B cell (primary cell): ENCODE measurements at regions not wholly inside any gene's neighbourhood (a gene's known extent, or its start where the extent isn't known, plus 50 kb on each side); places are given as distances from the start of the nearest gene placed in this dataset.

Experiments used
- ATAC-seq: fragments of 200-7000 bp; cut with Tn5 transposase; one replicate; pipeline ENCODE4 v1.10.0; 2021; ENCODE audit warnings: low read depth, mild to moderate bottlenecking, moderate number of reproducible peaks, moderate library complexity
- CTCF ChIA-PET: fragments of 350-600 bp; sonication (Branson Sonifier 250); formaldehyde crosslinking; loops from one replicate; lab custom pipeline; 2021; ENCODE audit warnings: antibody characterized with exemption, inconsistent platforms; lab: Charles Lee
- POLR2A ChIA-PET: fragments of 350-600 bp; sonication (Branson Sonifier 250); formaldehyde crosslinking; loops from one replicate; lab custom pipeline; 2021; ENCODE audit warnings: antibody characterized with exemption; lab: Charles Lee
- DNase-seq: peaks from one replicate; pipeline ENCODE4 v3.0.0; 2013
- H2AFZ ChIP-seq: 2 replicates; pipeline ENCODE4 v1.6.1; 2012; ENCODE audit warnings: mild to moderate bottlenecking, low read depth, low read length; ENCODE audit not compliant: insufficient read depth, poor library complexity, severe bottlenecking
- H3K27ac ChIP-seq, 2 donors: 1 replicate in 1 of 2; 2 replicates in 1 of 2; pipeline ENCODE4 v1.5.1; 2012 to 2013; ENCODE audit warnings: low read length in 2 of 2, mild to moderate bottlenecking in 2 of 2, moderate library complexity in 1 of 2
- H3K27me3 ChIP-seq, 4 experiments: fragments of 200-600 bp in 1 of 4; sonication (generic) in 1 of 4; replicated peaks in 1 of 4; 1 replicate in 2 of 4; 2 replicates in 2 of 4; pipeline versions ENCODE4 v1.6.1 to v1.7.0; 2013 to 2016; ENCODE audit warnings: low read length in 3 of 4, mild to moderate bottlenecking in 2 of 4, mixed read lengths in 1 of 4, moderate library complexity in 1 of 4; ENCODE audit not compliant: insufficient read depth in 4 of 4, control insufficient read depth in 3 of 4; ENCODE audit errors: control extremely low read depth in 1 of 4
- H3K36me3 ChIP-seq, 2 experiments: replicated peaks in 1 of 2; 1 replicate in 1 of 2; 2 replicates in 1 of 2; pipeline versions ENCODE4 v1.6.1 to v1.7.1; 2013; ENCODE audit warnings: low read length in 1 of 2; ENCODE audit not compliant: insufficient read depth in 2 of 2, control insufficient read depth in 1 of 2; ENCODE audit errors: control extremely low read depth in 1 of 2, extremely low read depth in 1 of 2
- H3K4me1 ChIP-seq, 2 donors: fragments of 200-600 bp in 1 of 2; sonication (generic) in 1 of 2; 1 replicate in 1 of 2; 2 replicates in 1 of 2; pipeline versions ENCODE4 v1.5.1 to v1.6.1; 2013 to 2017; ENCODE audit warnings: low read length in 2 of 2; ENCODE audit not compliant: control insufficient read depth in 2 of 2, insufficient read depth in 2 of 2
- H3K4me2 ChIP-seq: replicated peaks from 2 replicates; pipeline ENCODE3; 2012; ENCODE audit warnings: mild to moderate bottlenecking, low read depth, low read length; ENCODE audit not compliant: poor library complexity, severe bottlenecking
- H3K4me3 ChIP-seq, 5 experiments: fragments of 200-600 bp in 1 of 5; sonication (generic) in 1 of 5; 1 replicate in 3 of 5; 2 replicates in 2 of 5; pipeline versions ENCODE4 v1.5.1 to v1.7.0; 2011 to 2016; ENCODE audit warnings: low read length in 4 of 5, mild to moderate bottlenecking in 4 of 5, low read depth in 2 of 5, control low read depth in 1 of 5, moderate library complexity in 1 of 5; ENCODE audit not compliant: insufficient read depth in 1 of 5; ENCODE audit errors: control extremely low read depth in 1 of 5, extremely low read depth in 1 of 5
- H3K79me2 ChIP-seq: fragments of 200-600 bp; sonication (generic); one replicate; pipeline ENCODE4 v1.6.0; 2016; ENCODE audit warnings: low read length; ENCODE audit not compliant: control insufficient read depth, insufficient read depth
- H3K9ac ChIP-seq: fragments of 200-600 bp; sonication (generic); 2 replicates; pipeline ENCODE4 v1.6.1; 2017; ENCODE audit warnings: mild to moderate bottlenecking, low read length, moderate library complexity
- H3K9me3 ChIP-seq, 3 donors: one replicate each; pipeline versions ENCODE4 v1.6.1 to v1.7.1; 2013; ENCODE audit warnings: low read length in 2 of 3; ENCODE audit not compliant: control insufficient read depth in 2 of 3, insufficient read depth in 1 of 3; ENCODE audit errors: control extremely low read depth in 1 of 3
- H4K20me1 ChIP-seq: 2 replicates; pipeline ENCODE4 v1.6.0; 2012; ENCODE audit warnings: mild to moderate bottlenecking, low read length; ENCODE audit not compliant: insufficient read depth, control insufficient read depth, poor library complexity, severe bottlenecking
- H3K27ac Mint-ChIP-seq: one replicate; pipeline ENCODE4 v1.8.0; 2021; ENCODE audit warnings: mixed read lengths
- H3K27me3 Mint-ChIP-seq: one replicate; pipeline ENCODE4 v1.8.0; 2021; ENCODE audit warnings: mixed read lengths
- H3K4me1 Mint-ChIP-seq: one replicate; pipeline ENCODE4 v1.8.0; 2021; ENCODE audit warnings: mixed read lengths
- H3K4me3 Mint-ChIP-seq: one replicate; pipeline ENCODE4 v1.8.0; 2021; ENCODE audit warnings: mixed read lengths
- H3K9me3 Mint-ChIP-seq: one replicate; pipeline ENCODE4 v1.8.0; 2022; ENCODE audit warnings: mixed read lengths; ENCODE audit not compliant: insufficient read depth
- CTCF ChIP-seq: fragments of 200-600 bp; IDR thresholded peaks from one replicate; pipeline ENCODE4 v1.8.0; 2022; ENCODE audit warnings: antibody characterized with exemption, mild to moderate bottlenecking
- EZH2 ChIP-seq: IDR thresholded peaks from 2 replicates; pipeline ENCODE4 v1.6.1; 2012; ENCODE audit warnings: borderline replicate concordance, low read depth, mild to moderate bottlenecking, moderate library complexity, low read length; ENCODE audit not compliant: insufficient read depth, poor library complexity, severe bottlenecking
- WGBS: methylation state at CpG from one replicate; pipeline ENCODE4 v1.1.5; 2013; ENCODE audit warnings: missing lambda C conversion rate; ENCODE audit not compliant: insufficient coverage; 5-methylcytosine and 5-hydroxymethylcytosine counted together
- intact Hi-C: fragments of 100-400 bp; cut with micrococcal nuclease; formaldehyde crosslinking; loops from one replicate; pipeline ENCODE4 v1.10.0; 2022

- H3K27me3 Mint-ChIP-seq: no peaks in the 10 kb centered on the region
- CTCF ChIA-PET: no interaction called here
- WGBS: 91% methylated on average over 9 of the region's 14 CpGs
- no peak overlapping the region for H3K4me3 Mint-ChIP-seq
- no peak overlapping the region for H2AFZ ChIP-seq
- H3K9me3 Mint-ChIP-seq: peaks cover 2% of the 10 kb centered on the region
- no peak overlapping the region for H3K27ac Mint-ChIP-seq
- H3K4me2 ChIP-seq: no peak overlapping the region
- intact Hi-C loops: no loop called here
- H3K9ac ChIP-seq: no peak overlapping the region
- no peak for TF ChIP-seq CTCF
- TF ChIP-seq EZH2: no peak
- peaks cover 0 to 14% (median 0%) of the 10 kb centered on the region in 3 donors for H3K9me3 ChIP-seq
- no peaks in the 10 kb centered on the region for H3K36me3 ChIP-seq
- ATAC-seq: no peak
- POLR2A ChIA-PET: no interaction called here
- no peaks in the 10 kb centered on the region for H3K4me1 Mint-ChIP-seq
- H3K79me2 ChIP-seq: no peaks in the 10 kb centered on the region
- no peak overlapping the region for H3K4me3 ChIP-seq
- no peaks in the 10 kb centered on the region for H3K27me3 ChIP-seq
- H3K27ac ChIP-seq: no peak overlapping the region
- DNase-seq: no peak
- no peaks in the 10 kb centered on the region for H3K4me1 ChIP-seq
- H4K20me1 ChIP-seq: no peaks in the 10 kb centered on the region
Observed at GRCh38 chr18:78174737-78175136, 804.9 kb upstream of the SALL3 start.

- Histone ChIP-seq H3K9ac (no peak overlapping the region), H4K20me1 (no peaks in the 10 kb centered on the region), H3K4me1 (no peaks in the 10 kb centered on the region), H3K27ac (no peak overlapping the region), H3K4me2 (no peak overlapping the region), H3K36me3 (no peaks in the 10 kb centered on the region), H3K79me2 (no peaks in the 10 kb centered on the region), H3K9me3 (peaks cover 0 to 19% (median 4%) of the 10 kb centered on the region in 3 donors), H2AFZ (no peak overlapping the region), H3K27me3 (no peaks in the 10 kb centered on the region), H3K4me3 (no peak overlapping the region)
- Mint-ChIP-seq H3K9me3 (peaks cover 2% of the 10 kb centered on the region), H3K27ac (no peak overlapping the region), H3K4me1 (no peaks in the 10 kb centered on the region), H3K27me3 (no peaks in the 10 kb centered on the region), H3K4me3 (no peak overlapping the region)
- TF ChIP-seq CTCF (no peak), EZH2 (no peak)
- DNase-seq (no peak), ATAC-seq (no peak)
- WGBS: 82% methylated on average over 2 of the region's 4 CpGs
- ChIA-PET POLR2A (no interaction called here), CTCF (no interaction called here)
- intact Hi-C loops: no loop called here
Observed at GRCh38 chr18:78178812-78179211, 800.8 kb upstream of the SALL3 start.
